OCI-LY1 (cell line): ENCODE measurements at regions not wholly inside any gene's neighbourhood (a gene's known extent, or its start where the extent isn't known, plus 50 kb on each side); places are given as distances from the start of the nearest gene placed in this dataset.

Experiments
- H2AFZ ChIP-seq: fragments of 200-600 bp; sonication (generic), shearing (Covaris generic); 2 replicates; pipeline ENCODE4 v1.6.0; 2014; ENCODE audit warnings: antibody characterized with exemption, mild to moderate bottlenecking, low read length
- H3F3A ChIP-seq: fragments of 200-600 bp; sonication (generic), shearing (Covaris generic); 2 replicates; pipeline ENCODE4 v1.6.0; 2014; ENCODE audit warnings: mild to moderate bottlenecking, antibody characterized with exemption, low read length, moderate library complexity; ENCODE audit not compliant: insufficient read depth
- H3K27ac ChIP-seq: fragments of 200-600 bp; sonication (generic); 2 replicates; pipeline ENCODE4 v1.5.1; 2014; ENCODE audit warnings: low read length, mixed run types, mild to moderate bottlenecking, low read depth; ENCODE audit not compliant: poor library complexity, severe bottlenecking
- H3K27me3 ChIP-seq: fragments of 200-600 bp; sonication (generic); 2 replicates; pipeline ENCODE4 v1.6.0; 2014; ENCODE audit warnings: antibody characterized with exemption, mild to moderate bottlenecking, low read length, moderate library complexity; ENCODE audit not compliant: insufficient read depth
- H3K36me3 ChIP-seq: fragments of 200-600 bp; sonication (generic); 2 replicates; pipeline ENCODE4 v1.6.1; 2014; ENCODE audit warnings: mild to moderate bottlenecking, antibody characterized with exemption, low read length, moderate library complexity, mixed read lengths; ENCODE audit not compliant: insufficient read depth
- H3K4me1 ChIP-seq: fragments of 200-600 bp; sonication (generic); 2 replicates; pipeline ENCODE4 v1.5.1; 2014; ENCODE audit warnings: mild to moderate bottlenecking, low read length, moderate library complexity; ENCODE audit not compliant: insufficient read depth, severe bottlenecking
- H3K4me2 ChIP-seq: fragments of 200-600 bp; sonication (generic), shearing (Covaris generic); 2 replicates; pipeline ENCODE4 v1.6.1; 2014; ENCODE audit warnings: low read length
- H3K4me3 ChIP-seq: fragments of 200-600 bp; sonication (generic); 2 replicates; pipeline ENCODE4 v1.5.1; 2014; ENCODE audit warnings: low read length, low read depth, mild to moderate bottlenecking, mixed read lengths; ENCODE audit not compliant: poor library complexity, severe bottlenecking
- H3K79me2 ChIP-seq: fragments of 200-600 bp; shearing (Covaris generic); 2 replicates; pipeline ENCODE4 v1.6.1; 2016; ENCODE audit warnings: mixed run types, low read length, mixed read lengths; ENCODE audit not compliant: insufficient read depth
- H3K9ac ChIP-seq: fragments of 200-600 bp; sonication (generic), shearing (Covaris generic); 2 replicates; pipeline ENCODE4 v1.6.1; 2014; ENCODE audit warnings: mild to moderate bottlenecking, low read length, mixed read lengths
- H3K9me2 ChIP-seq: fragments of 200-600 bp; sonication (generic), shearing (Covaris generic); 2 replicates; pipeline ENCODE4 v1.6.1; 2014; ENCODE audit warnings: low read depth, mild to moderate bottlenecking, low read length, mixed read lengths
- H3K9me3 ChIP-seq: fragments of 200-600 bp; shearing (Covaris generic); 2 replicates; pipeline ENCODE4 v1.6.1; 2014; ENCODE audit warnings: low read length, mixed read lengths
- H4K20me1 ChIP-seq: fragments of 200-600 bp; sonication (generic), shearing (Covaris generic); 2 replicates; pipeline ENCODE4 v1.6.0; 2016; ENCODE audit warnings: mild to moderate bottlenecking, low read length; ENCODE audit not compliant: insufficient read depth
- EZH2 ChIP-seq: fragments of 200-600 bp; sonication (generic), shearing (Covaris generic); IDR thresholded peaks from 2 replicates; pipeline ENCODE4 v1.8.0; 2017; ENCODE audit warnings: borderline replicate concordance, mixed run types, mild to moderate bottlenecking, antibody characterized with exemption, low read length, moderate library complexity, mixed read lengths
- TF ChIP-seq, protein P1 (sequence below): fragments of 200-600 bp; sonication (generic), shearing (Covaris generic); IDR thresholded peaks from 2 replicates; pipeline ENCODE4 v1.5.1; 2017; ENCODE audit warnings: mild to moderate bottlenecking, antibody characterized with exemption, low read length, moderate library complexity, mixed read lengths

DNA sequence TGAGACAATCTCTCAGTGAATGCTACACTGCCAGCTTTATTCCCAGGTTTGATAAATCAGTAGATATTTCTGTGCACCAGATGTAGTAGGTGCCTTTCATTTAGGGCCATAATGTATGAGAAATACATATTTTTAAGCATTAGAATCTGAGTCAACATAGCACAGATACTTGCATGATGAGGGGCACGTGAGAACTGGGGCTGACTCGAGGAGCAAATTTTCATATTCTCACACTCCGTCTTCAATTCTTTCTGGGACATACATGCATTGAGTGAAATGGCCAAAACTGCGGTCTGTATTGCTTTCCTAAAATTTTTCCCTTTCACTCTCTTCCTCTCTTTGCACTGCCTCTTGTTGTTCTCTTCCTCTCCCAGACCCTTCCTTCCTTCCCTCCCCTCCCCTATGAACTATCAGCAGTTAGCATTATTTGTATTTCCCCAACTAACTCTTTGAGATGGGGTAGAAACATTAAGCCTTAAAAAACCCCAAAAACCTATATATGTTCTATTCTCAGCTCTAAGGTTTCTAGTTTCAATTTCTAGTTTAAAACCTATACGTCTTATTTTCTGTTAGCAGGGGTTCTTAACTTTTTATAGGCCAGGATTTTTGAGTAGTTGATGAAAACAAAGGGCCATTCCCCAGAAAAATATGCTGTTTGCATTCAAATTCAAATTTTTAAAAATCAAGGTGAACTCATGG lies 289.1 kb downstream of the PTBP2 start:
- no peaks in the 10 kb centered on the region for H3K9me3 ChIP-seq
- no peaks in the 10 kb centered on the region for H3K4me1 ChIP-seq
- H3K4me2 ChIP-seq = no peak overlapping the region
- H4K20me1 ChIP-seq = no peaks in the 10 kb centered on the region
- no peak overlapping the region for H2AFZ ChIP-seq
- no peaks in the 10 kb centered on the region for H3F3A ChIP-seq
- H3K79me2 ChIP-seq = no peaks in the 10 kb centered on the region
- no peak for TF ChIP-seq EZH2
- TF ChIP-seq, protein P1, sequence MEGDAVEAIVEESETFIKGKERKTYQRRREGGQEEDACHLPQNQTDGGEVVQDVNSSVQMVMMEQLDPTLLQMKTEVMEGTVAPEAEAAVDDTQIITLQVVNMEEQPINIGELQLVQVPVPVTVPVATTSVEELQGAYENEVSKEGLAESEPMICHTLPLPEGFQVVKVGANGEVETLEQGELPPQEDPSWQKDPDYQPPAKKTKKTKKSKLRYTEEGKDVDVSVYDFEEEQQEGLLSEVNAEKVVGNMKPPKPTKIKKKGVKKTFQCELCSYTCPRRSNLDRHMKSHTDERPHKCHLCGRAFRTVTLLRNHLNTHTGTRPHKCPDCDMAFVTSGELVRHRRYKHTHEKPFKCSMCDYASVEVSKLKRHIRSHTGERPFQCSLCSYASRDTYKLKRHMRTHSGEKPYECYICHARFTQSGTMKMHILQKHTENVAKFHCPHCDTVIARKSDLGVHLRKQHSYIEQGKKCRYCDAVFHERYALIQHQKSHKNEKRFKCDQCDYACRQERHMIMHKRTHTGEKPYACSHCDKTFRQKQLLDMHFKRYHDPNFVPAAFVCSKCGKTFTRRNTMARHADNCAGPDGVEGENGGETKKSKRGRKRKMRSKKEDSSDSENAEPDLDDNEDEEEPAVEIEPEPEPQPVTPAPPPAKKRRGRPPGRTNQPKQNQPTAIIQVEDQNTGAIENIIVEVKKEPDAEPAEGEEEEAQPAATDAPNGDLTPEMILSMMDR = no peak
- H3K36me3 ChIP-seq = no peaks in the 10 kb centered on the region
- no peak overlapping the region for H3K27ac ChIP-seq
- no peak overlapping the region for H3K9ac ChIP-seq
- H3K9me2 ChIP-seq = no peaks in the 10 kb centered on the region
- no peak overlapping the region for H3K4me3 ChIP-seq
- no peaks in the 10 kb centered on the region for H3K27me3 ChIP-seq

DNA sequence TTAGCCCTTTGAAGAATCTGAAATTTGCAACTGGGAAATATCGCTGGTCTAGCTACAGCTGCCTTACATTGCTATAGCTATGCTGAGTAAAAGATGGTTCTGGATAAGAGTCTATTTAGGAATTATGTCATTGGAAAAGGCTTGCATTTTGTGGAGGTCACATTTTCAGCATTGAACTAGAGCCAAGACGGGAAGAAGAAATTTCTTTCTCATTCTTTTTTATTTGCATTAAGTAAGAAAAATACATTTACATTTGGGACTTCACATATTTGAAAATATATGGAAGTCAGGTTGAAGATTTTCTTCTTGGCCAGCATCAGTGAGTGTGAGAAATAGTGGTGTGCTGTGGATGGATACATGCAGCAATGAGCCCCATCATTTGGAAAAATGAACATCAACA lies 291.6 kb downstream of the PTBP2 start:
- H3K27ac ChIP-seq = no peak overlapping the region
- no peaks in the 10 kb centered on the region for H3K9me2 ChIP-seq
- H4K20me1 ChIP-seq = no peaks in the 10 kb centered on the region
- no peak overlapping the region for H2AFZ ChIP-seq
- no peaks in the 10 kb centered on the region for H3K4me1 ChIP-seq
- H3K79me2 ChIP-seq = no peaks in the 10 kb centered on the region
- no peaks in the 10 kb centered on the region for H3K36me3 ChIP-seq
- no peaks in the 10 kb centered on the region for H3K9me3 ChIP-seq
- H3F3A ChIP-seq = no peaks in the 10 kb centered on the region
- H3K9ac ChIP-seq = no peak overlapping the region
- no peaks in the 10 kb centered on the region for H3K27me3 ChIP-seq
- H3K4me3 ChIP-seq = no peak overlapping the region
- no peak overlapping the region for H3K4me2 ChIP-seq
- TF ChIP-seq, protein P1 = no peak
- TF ChIP-seq EZH2 = no peak

DNA sequence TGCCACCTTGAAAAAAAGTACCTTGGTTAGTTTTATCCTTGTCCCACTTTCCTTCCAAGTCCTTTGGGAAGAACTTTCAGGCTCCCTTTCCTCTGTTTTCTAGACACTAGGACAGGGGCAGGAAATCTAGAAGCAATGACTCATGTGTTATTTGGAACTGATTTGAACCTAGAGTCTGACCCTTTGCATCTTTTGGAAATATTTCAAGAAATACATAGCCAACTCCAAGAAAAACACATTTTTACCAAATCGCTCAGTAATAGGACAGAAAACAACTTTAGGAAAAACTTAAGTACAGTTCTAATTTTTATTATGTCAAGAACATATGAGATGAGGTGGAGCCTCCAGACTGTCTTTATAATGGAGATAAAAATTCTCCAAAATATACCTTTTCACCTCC lies 292.4 kb downstream of the PTBP2 start:
- no peak for TF ChIP-seq EZH2
- TF ChIP-seq, protein P1 = no peak
- Histone ChIP-seq H3K27ac (no peak overlapping the region), H3K4me1 (no peaks in the 10 kb centered on the region), H3K27me3 (no peaks in the 10 kb centered on the region), H3K4me2 (no peak overlapping the region), H3K9ac (no peak overlapping the region), H4K20me1 (no peaks in the 10 kb centered on the region), H3K9me3 (no peaks in the 10 kb centered on the region), H3K4me3 (no peak overlapping the region), H3K79me2 (no peaks in the 10 kb centered on the region), H3K9me2 (no peaks in the 10 kb centered on the region), H3F3A (no peaks in the 10 kb centered on the region), H3K36me3 (no peaks in the 10 kb centered on the region), H2AFZ (no peak overlapping the region)
